Heart right ventricle (tissue), 16 donors: ENCODE measurements at regions not wholly inside any gene's neighbourhood (a gene's known extent, or its start where the extent isn't known, plus 50 kb on each side); places are given as distances from the start of the nearest gene placed in this dataset.

Experiments
- ATAC-seq, 8 donors: fragments of 200-7000 bp; cut with Tn5 transposase; one replicate each; pipeline ENCODE4 v1.9.1; 2020; ENCODE audit warnings: mild to moderate bottlenecking in 8 of 8, moderate library complexity in 8 of 8, moderate number of reproducible peaks in 1 of 8
- DNase-seq, 2 donors: peaks; one replicate each; pipeline ENCODE4 v3.0.0-alpha.2; 2020
- H3K27ac ChIP-seq, 10 donors: fragments of 200-600 bp; sonication (generic) in 2 of 10; one replicate each; pipeline versions ENCODE4 v1.5.0 to v1.8.0; 2020 to 2022; ENCODE audit warnings: mild to moderate bottlenecking in 3 of 10
- H3K27me3 ChIP-seq, 7 donors: fragments of 200-600 bp; one replicate each; pipeline ENCODE4 v1.8.0; 2021 to 2022; ENCODE audit warnings: mild to moderate bottlenecking in 2 of 7
- H3K36me3 ChIP-seq, 9 donors: fragments of 200-600 bp; sonication (generic) in 1 of 9; one replicate each; pipeline versions ENCODE4 v1.5.0 to v1.8.0; 2020 to 2022; ENCODE audit warnings: mild to moderate bottlenecking in 2 of 9
- H3K4me1 ChIP-seq, 9 donors: fragments of 200-600 bp; sonication (generic) in 1 of 9; one replicate each; pipeline versions ENCODE4 v1.5.0 to v1.8.0; 2020 to 2022; ENCODE audit warnings: mild to moderate bottlenecking in 4 of 9
- H3K4me3 ChIP-seq, 10 donors: fragments of 200-600 bp; sonication (generic) in 2 of 10; one replicate each; pipeline versions ENCODE4 v1.5.0 to v1.8.0; 2020 to 2022; ENCODE audit warnings: mild to moderate bottlenecking in 7 of 10, moderate library complexity in 2 of 10
- H3K9me3 ChIP-seq, 11 donors: fragments of 200-600 bp in 10 of 11; sonication (generic) in 2 of 11; one replicate each; pipeline versions ENCODE4 v1.5.0 to v1.8.0; 2013 to 2022; ENCODE audit warnings: mild to moderate bottlenecking in 2 of 11, control low read depth in 1 of 11, moderate library complexity in 1 of 11
- CTCF ChIP-seq, 9 donors: fragments of 200-600 bp; sonication (generic) in 2 of 9; IDR thresholded peaks; one replicate each; pipeline versions ENCODE4 v1.5.0 to v1.8.0; 2021 to 2022; ENCODE audit warnings: antibody characterized with exemption in 9 of 9, mild to moderate bottlenecking in 5 of 9, moderate library complexity in 1 of 9
- WGBS, 2 donors: extraction: QIAGEN DNeasy Blood & Tissue Kit; methylation state at CpG; one replicate each; pipeline ENCODE4 v1.1.7; 2013; ENCODE audit warnings: inconsistent platforms in 1 of 2; 5-methylcytosine and 5-hydroxymethylcytosine counted together
- intact Hi-C, 10 donors: fragments of 100-400 bp; cut with DNase I; formaldehyde crosslinking; loops; one replicate each; pipeline versions ENCODE4 v1.11.1 to v1.14.2; 2022
- donor health status: Arrhythmogenic right ventricular cardiomyopathy.
- donor health status: ischemic (EF 13 %, LVEDD 7.1; RV severe dilation, severe dysfunction).
- donor health status: healthy with polysubstance abuse.
- donor health status: DM: no; HTN: yes; CAD: no.
- donor health status: DM: no; HTN: no; CAD: no.
- donor health status: ischemic (EF 25% LVEDD 6.9; RV normal size, moderate dysfunction).
- donor health status: ischemic (EF 25% LVEDD 5.7; RV mildly dilated, moderate dysfunction).
- donor health status: healthy.
- donor health status: DM: yes; HTN: yes; CAD: no.
- donor health status: Ischemic cardiomyopathy.
- donor health status: ischemic (EF 35%, LVEDD 5.7; RV mildly dilated, moderate dysfunction).
- donor health status: nonischemic (EF 11% LVEDD 7.7; RV severe dilation, severe dysfunction).
- donor health status: DM: yes; HTN: yes; CAD: no.
- donor health status: PGD.
- donor health status: ischemic (EF 29% LVEDD 5.4; RV normal size, mild dysfunction).
- donor health status: nonischemic (EF 23%, LVEDD 6.1; RV moderate dilation, normal function).

DNA sequence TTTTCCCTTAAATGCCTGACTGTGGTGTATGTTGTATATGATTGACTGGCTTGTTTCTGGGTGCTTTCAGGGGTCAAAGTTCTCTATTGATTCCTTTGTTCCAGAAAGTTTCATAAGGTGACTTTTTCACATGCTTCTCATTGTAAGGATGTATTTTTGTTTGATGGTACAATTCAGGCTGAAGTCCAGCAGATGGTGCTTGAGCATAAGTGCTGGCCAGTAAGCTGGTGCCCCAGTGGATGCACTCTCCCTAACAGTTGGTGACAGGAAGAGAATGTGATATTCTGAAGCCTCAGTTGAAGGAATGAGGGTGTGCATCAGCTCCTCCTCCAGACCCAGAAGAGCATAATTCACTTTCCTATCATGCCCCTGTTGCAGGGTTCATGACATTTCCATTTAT is 1941.6 kb upstream of the PRR20A start:
- intact Hi-C loops = no loop called here
- TF ChIP-seq CTCF (IDR thresholded peaks at IDR 0.05) = no peak

DNA sequence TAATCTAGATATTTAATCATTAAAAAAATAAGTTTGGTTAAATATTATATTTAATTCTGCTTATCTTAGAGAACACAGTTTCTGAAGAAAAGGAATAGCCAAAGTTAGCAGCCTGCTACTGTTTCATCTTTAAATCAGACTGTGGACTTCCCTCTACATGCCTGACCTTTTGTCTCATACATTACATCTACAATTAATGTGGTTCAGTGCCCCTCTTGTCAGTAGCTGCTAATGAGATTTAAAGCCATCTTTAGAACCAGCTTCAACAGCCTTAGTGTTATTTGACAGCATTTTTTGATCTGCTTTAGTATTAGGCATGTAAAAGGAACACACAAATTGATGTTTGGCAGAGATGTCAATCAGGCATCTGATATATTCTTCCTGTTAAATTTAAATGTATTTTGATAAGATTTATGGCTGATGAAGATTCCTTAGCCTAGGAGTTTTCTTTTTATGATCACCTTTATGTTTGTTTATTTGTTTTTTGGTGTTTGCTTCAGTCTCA is 1925.8 kb upstream of the PRR20A start:
- ATAC-seq = no peak
- intact Hi-C loops = no loop called here

More for the DNA sequence above, 1941.6 kb upstream of the PRR20A start:
- H3K9me3 ChIP-seq = peaks cover 0 to 45% (median 8%) of the 10 kb centered on the region in 11 donors
- no peak for DNase-seq
- no peak overlapping the region for H3K4me3 ChIP-seq
- ATAC-seq = no peak
- no peak overlapping the region for H3K27ac ChIP-seq
- H3K36me3 ChIP-seq = no peaks in the 10 kb centered on the region
- no peaks in the 10 kb centered on the region for H3K27me3 ChIP-seq
- no peaks in the 10 kb centered on the region for H3K4me1 ChIP-seq

GRCh38 chr13:55219538-55219937 is 1921.2 kb upstream of the PRR20A start:
- no peaks in the 10 kb centered on the region for H3K36me3 ChIP-seq
- DNase-seq (no peak), ATAC-seq (no peak)
- H3K4me1 ChIP-seq = no peaks in the 10 kb centered on the region
- H3K4me3 ChIP-seq = no peak overlapping the region
- intact Hi-C loops = no loop called here
- no peak for TF ChIP-seq CTCF (IDR thresholded peaks at IDR 0.05)
- WGBS, 2 donors = 86 to 89% methylated on average over 1 of the region's 1 CpG
- H3K9me3 ChIP-seq = no peaks in the 10 kb centered on the region
- no peak overlapping the region for H3K27ac ChIP-seq
- no peaks in the 10 kb centered on the region for H3K27me3 ChIP-seq

More for the DNA sequence above, 1925.8 kb upstream of the PRR20A start:
- no peak for DNase-seq
- TF ChIP-seq CTCF (IDR thresholded peaks at IDR 0.05) = no peak
- Histone ChIP-seq H3K4me3 (no peak overlapping the region), H3K27me3 (no peaks in the 10 kb centered on the region), H3K9me3 (no peaks in the 10 kb centered on the region), H3K36me3 (no peaks in the 10 kb centered on the region), H3K4me1 (no peaks in the 10 kb centered on the region), H3K27ac (no peak overlapping the region)

GRCh38 chr13:55229906-55230569 is 1910.7 kb upstream of the PRR20A start:
- H3K4me1 ChIP-seq = no peaks in the 10 kb centered on the region
- peaks cover 0 to 16% (median 0%) of the 10 kb centered on the region in 11 donors for H3K9me3 ChIP-seq
- H3K27me3 ChIP-seq = no peaks in the 10 kb centered on the region
- ATAC-seq (no peak), DNase-seq (no peak)
- H3K4me3 ChIP-seq = no peak overlapping the region
- intact Hi-C loops = no loop called here
- no peak overlapping the region for H3K27ac ChIP-seq
- H3K36me3 ChIP-seq = no peaks in the 10 kb centered on the region
- WGBS, 2 donors = 54 to 67% methylated on average over 4 of the region's 4 CpGs
- TF ChIP-seq CTCF (IDR thresholded peaks at IDR 0.05) = no peak
